ENCODE measurements at regions not wholly inside any gene's neighbourhood (a gene's known extent, or its start where the extent isn't known, plus 50 kb on each side); places are given as distances from the start of the nearest gene placed in this dataset.
"Not testable (repeated sequence)": the region's sequence is repeated elsewhere in the genome, so short reads cannot be mapped to it uniquely, and the experiment has no call there.

DNA sequence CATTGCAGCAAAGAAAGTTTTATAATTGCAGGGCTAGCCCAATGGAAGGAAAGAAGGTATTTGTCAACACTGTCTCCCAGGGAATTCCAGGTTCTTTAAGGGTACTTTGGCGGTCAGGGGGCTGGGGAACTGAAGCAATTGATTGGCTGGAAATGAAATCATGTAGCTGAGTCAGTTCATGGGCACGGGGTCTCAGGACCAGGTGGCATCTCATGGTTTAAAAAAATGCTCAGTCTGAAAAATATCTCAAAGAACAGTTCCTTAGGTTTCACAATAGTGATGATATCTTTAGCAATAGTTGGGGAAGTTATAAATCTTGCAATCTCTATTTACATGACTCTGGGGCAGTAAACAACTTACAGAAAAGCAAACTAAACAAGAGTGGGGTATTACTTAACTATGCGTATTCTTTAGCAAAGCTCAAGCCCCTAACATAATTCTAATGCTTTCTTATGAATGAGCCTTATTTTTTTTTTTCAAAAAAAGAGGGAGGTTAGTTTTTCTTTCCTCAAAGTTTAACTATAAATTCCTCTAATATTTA, 376.9 kb upstream of the NRG3 start:
- DNase-seq, result no peak

DNA sequence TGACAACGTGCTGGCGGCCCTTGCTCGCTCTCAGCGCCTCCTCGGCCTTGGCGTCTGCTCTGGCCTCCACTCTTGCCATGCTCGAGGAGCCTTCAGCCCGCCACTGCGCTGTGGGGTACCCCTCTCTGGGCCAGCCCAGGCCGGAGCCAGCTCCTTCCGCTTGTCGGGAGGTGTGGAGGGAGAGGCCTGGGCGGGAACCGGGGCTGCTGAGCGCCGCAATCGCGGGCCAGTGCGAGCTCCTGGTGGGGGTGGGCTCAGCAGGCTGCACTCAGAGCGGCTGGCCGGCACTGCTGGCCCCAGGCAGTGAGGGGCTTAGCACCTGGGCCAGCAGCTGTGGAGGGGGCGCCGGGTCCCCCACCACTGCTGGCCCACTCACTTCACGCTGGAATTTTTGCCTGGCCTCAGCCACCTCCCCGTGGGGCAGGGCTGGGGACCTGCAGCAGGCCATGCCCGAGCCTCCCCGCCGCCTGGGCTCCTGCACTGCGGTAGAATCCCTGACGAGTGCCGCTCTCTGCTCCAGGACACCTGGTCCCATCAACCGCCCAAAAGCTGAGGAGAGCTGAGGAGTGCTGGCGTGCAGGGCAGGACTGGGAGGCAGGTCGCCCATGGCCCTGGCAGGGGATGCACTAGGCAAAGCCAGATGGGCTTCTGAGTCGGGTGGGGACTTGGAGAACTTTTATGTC, 372.2 kb upstream of the NRG3 start:
- DNase-seq, result no peak

DNA sequence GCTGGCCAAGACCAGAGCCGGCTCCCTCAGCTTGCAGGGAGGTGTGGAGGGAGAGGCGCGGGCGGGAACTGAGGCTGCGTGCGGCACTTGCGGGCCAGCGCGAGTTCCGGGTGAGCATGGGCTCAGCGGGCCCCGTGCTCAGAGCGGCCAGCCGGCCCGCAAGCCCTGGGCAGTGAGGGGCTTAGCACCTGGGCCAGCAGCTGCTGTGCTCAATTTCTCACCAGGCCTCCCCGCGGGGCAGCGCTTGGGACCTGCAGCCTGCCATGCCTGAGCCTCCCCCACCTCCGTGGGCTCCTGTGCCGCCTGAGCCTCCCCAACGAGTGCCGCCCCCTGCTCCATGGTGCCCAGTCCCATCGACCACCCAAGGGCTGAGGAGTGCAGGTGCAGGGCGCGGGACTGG, 369.2 kb upstream of the NRG3 start:
- not testable (repeated sequence) for DNase-seq

DNA sequence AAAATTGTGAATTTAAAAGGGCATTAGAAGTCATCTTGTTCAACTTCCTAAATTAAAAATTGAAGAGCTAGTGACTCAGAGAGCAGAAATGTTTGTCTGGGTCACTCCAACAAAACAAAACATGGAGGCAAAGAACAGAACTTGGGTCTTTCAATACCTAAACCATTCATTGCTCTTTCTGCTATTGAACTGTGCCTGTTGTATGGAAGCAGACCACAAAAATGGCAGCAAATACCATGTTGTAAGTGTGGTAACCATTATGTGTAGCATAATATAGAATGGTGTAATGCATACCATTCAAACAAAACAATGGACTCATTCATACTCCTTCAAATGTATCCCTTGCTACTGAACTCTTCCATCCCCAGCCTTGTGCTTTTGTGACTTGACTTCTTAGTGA, 360.2 kb upstream of the NRG3 start:
- no peak for DNase-seq

DNA sequence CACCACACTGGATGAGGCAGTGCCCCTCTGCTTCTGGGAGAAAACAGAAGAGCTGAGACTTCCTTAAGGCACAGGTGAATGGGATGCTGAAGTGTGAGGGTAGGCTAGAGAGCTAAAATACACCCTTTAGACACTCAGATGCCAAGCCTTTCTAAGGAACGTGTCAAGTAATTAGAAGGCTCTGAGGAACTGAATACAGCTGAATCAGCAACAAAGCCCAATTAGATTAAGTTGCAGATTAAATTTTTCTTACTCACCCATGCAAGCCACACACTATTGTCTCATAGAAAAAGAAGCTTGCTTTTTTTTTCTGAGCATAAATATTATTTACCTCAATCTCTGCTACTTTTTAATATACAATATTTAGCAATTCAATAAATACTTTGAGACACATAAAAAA, 354.3 kb upstream of the NRG3 start:
- DNase-seq, result no peak

DNA sequence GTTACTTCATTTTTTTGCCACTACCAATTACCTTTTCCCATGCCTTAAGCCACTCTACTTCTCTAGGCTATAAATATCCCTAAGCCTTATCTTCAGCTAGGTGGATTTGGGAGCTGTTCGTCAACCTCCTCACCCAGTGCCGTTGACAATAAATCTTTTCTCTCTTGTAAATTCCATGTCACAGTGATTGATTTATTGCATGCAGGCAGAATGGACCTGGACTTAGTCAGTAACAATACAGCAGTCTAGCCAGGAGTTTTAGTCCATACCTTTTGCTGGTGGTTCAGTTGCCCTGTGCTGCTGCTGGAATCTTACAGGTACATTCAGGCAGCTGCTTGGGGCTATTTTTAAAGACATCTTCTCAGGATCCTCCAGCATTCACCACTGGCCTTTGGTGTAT, 350.5 kb upstream of the NRG3 start:
- no peak for DNase-seq

DNA sequence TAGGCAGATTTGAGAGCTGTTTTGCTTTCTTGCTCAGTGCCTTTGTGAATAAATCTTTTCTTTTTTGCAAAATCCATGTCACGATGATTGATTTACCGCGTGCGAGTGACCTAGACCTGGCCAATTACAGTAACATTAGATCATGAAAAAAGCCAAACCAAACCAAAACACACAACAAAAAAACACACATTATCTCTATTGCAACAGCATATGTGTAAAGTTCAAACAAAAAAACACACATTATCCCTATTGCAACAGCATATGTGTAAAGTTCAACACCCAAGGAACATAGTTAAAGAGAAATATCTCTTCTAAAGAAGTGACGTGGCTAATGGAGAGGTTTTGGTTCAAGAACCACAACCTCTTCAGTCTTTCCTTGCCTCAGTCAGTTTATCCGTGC, 342.6 kb upstream of the NRG3 start:
- no peak for DNase-seq

DNA sequence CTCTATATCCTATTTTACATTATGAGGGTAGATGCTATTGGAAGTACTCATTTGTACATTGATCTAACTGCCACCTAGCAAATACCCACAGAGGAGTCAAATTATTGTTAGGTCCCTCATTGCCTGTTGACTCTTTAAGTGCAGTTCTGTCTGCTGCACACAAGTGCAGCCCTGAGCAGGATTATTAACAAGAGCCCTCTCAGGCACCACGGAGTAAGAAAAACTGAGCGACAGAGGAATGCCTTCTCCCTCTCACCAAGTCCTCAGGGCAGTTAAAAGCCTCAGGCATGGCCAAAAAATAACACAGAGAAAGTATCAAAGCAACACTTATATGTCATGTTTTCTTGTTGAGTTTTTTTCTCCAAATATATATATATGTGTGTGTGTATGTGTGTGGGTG, 340.0 kb upstream of the NRG3 start:
- no peak for DNase-seq

DNA sequence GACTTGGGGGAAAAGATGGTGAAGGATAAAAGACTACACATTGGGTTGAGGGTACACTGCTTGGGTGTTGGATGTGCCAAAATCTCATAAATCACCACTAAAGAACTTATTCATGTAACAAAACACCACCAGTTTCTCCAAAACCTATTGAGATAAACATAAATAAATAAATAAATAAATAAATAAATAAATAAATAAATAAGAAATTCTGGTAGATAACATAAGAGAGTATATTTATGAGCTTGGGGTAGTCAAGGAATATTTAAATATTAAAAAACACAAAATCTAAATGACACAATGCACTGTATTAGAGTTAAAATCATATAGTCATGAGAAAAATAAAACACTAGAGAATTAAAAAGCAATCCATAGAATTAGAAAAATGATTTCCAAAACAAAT, 333.5 kb upstream of the NRG3 start:
- DNase-seq, result no peak

DNA sequence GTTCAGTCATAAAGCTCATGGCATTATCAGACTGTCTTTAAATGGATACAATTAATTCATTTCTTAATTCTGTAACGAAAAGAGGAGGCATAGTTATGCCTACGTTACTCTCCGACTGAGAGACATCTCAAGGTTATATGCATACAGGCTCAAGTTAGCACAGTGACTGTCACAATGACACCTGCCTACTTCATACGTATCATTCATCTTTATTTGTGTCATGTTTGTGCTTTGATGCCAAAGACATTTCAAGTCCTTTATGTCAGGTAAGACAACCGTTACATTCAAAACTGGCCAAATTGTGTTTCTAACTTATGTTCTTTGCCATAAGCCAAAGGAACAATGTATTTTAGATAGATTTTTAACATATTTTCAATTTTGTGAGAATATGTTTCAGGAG, 328.8 kb upstream of the NRG3 start:
- DNase-seq, result no peak

DNA sequence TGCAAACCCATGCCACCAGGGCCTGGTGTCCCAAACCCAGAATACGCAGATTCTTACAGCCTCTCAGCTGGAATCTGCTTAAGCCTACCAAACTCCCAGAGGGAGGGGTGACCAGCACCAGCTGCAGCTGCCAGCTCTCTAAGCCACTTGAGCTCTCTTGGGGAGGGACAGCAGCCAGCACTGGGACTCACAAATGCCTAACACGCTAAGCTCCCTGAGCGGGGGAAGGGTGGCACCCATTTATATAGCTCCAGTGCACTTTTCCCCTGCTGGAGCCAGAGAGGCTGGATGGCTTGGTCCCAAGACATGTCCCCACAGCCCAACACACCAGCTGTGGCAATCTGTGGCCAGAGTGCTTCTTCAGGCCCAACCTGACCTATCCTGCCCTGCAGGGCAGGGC, 326.8 kb upstream of the NRG3 start:
- DNase-seq, result no peak

DNA sequence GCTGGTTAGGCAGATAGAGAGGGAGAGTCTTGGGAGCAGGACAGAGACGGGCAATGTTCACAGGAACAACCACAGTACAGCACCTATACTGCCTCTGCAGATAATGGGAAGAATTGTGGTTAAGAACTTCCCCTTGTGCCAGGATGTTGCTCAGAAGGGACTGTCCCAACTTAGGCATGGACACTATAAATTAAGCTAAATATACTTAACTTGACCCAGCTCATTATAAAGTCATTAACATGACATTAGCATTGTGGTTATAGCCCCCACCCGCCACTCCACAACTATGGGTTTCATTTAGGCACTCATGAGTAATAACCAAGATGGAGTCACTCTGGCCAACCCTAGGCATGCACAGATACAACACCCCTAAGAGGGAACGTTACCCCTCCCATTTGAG, 310.9 kb upstream of the NRG3 start:
- no peak for DNase-seq

DNA sequence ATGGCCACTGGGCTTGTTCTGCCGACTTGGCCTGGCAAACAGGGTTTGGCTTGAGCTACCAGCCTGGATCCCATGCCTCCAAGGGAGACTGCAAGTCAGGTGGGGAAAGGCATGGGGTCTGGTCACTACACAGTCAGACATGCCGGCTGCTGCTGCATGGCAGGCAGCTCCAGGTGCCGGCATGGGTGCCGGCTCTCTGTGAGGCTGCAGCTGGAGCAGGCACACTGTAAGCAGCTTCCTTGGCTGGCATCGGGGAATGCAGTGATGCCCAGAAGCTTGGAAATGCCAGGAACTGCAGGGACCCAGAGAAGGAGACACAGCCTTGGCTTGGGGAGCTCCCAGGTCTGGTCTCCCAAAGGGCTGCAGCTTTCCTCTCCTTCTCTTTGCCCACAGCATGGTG, 305.5 kb upstream of the NRG3 start:
- DNase-seq, result no peak

DNA sequence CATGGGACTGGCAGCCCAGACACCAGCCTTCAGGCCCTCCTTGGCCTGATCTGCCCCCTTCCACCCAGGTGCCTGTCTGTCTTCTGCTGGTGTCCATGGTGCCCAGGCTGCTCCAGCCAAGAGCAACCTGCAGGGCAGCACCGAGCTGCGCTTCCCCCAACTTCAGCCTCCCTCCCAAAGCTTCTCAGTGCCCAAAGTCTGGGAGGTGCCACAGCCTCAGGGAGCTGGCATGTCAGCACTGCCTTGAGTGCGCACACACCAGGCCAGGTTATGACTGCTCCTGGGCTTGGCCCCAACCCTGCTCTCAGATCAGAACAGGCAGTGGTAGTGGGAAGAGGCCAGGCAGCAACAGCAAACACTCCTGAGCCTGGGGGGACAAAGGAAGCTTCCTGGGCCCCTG, 304.6 kb upstream of the NRG3 start:
- no peak for DNase-seq

DNA sequence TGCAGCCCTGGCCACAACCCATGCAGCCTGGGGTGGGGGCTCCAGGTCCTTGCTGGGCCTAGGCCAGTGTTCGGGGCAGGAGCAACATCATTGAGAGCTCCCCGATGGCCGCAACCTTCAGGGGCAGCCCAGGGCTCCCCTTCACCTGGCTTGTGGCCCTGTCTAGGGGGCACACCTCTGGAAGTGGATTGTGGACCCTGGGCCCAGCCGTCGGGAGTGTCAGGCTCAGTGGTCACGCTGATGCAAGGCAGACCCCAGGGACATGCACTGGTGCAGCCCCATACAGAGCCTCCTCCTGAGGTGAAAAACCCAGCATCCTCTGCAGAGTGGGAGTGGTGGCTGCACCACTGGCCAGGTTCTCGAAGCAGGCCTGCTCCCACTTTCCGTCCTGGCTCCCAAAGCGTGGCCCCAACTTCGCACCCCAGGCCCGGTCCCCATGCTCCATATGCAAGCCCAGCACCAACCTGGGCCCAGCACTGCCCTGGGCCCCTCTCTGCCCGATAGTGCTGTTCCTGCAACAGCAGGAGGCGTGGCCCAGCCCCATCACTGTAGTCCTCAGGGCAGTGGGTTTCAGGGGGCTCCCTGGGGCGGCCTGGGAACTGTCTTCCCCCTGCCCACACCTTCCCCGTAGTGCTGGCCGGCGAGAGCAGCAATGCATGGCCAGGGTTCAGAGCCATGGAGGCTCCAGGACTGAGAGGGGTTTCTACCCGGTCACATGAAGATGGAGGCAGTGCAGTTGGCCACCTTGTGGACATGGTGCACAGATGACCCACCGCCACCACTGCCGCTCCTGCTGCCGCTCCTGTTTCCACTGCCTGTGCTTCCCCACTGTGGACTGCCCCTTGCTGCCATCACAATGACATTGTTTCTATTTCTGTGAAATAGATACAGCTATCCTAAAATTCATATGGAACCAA, 303.9 kb upstream of the NRG3 start:
- no peak for DNase-seq

DNA sequence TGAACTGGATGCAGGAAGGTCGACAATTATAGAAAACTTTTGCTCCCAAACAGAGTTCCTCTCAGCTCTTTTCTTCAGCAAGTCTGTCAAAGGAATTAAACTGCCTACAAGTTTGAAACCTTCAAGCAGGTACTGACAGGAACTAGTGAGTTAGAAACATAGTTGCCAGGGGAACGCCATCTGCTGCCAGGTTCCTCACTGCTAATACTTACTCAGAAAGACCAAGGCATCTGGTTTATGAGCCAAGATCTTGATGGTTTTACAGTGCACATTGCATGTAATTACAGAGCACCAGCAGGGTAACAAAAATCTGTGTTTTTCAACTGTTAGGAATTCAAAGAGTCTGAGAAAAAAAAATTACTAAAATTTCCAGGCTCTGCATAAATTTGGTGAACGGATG, 300.0 kb upstream of the NRG3 start:
- DNase-seq, result no peak

DNA sequence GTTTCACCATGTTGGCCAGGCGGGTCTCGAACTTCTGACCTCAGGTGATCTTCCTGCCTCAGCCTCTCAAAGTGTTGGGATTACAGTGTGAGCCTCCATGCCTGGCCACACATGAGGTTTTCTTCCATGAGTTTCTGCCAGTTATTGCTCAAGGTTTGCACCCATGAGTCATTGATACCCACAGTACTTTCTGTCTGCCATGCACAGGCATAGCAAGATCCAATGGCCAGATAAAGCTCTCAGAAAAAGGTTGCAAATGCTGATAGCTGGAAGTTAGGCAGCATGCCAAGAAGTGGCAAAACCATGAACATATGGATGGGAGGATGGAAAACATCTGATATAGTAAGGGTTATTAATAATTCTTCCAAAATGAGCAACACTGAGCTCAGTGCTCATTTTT, 298.7 kb upstream of the NRG3 start:
- no peak for DNase-seq

DNA sequence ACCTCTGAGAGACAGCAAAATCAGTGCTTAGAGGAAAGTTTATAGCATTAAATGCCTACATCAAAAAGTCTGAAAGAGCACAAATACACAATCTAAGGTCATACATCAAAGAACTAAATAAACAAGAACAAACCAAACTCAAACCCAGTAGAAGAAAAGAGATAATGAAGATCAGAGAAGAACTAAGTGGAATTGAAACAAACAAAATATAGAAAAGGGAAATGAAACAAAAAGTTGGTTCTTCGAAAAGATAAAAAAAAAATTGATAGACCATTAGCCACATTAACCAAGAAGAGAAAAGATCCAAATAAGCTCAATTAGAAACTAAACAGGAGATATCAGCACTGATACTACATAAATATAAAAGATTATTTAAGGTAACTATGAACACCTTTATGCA, 280.0 kb upstream of the NRG3 start:
- no peak for DNase-seq

DNA sequence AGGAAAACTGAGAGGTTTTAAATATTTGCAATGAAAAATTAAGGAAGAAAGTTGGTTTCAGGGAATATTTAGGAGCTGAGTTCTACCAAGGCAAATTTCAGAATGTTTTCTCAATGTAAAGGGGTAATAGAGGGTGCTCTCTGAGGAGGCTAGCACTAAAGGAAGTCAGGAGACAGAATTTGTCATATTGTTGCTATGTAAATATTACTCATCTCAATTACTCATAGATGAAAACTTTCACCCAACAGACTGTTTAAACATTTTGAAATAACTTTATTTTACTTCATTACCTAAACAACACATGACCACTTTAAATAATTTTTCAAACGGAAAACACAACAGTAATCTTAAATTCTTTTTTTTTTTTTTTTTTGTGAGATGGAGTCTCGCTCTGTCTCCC, 274.8 kb upstream of the NRG3 start:
- DNase-seq, result no peak

DNA sequence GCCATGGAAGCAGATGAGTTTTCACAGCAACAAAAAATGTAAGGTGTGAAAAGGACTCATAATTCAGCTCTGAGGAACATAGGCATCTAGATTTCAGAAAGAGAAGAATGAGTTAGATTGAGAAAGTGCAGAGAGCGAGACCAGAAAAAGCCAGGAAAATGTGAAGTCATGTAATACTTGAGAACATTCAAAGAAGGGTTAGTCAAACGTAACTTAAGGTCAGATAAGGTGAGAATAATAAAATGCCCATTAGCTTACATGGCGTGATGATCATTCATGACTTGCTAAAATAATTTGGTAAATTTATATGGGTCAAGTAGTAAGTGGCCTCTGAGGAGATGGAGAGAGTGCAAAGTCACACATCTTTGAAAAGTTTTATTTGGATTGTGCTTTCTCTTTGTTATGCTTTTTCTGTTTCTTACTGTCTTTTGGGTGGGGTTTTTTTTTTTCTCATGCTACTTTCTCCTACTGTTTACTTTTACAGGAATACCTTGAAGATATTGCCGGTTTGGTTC, 271.8 kb upstream of the NRG3 start:
- DNase-seq, result no peak

DNA sequence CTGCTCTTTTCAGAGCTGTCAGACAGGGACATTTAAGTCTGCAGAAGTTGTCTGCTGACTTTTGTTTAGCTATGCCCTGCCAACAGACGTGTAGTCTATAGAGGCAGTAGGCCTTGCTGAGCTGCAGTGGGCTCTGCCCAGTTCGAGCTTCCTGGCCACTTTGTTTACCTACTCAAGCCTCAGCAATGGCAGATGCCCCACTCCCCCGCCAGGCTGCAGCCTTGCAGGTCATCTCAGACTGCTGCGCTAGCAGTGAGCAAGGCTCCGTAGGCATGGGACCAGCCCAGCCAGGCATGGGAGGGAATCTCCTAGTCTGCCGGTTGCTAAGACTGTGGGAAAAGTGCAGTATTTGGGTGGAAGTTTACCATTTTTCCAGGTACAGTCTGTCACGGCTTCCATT, 230.5 kb upstream of the NRG3 start:
- not testable (repeated sequence) for DNase-seq

DNA sequence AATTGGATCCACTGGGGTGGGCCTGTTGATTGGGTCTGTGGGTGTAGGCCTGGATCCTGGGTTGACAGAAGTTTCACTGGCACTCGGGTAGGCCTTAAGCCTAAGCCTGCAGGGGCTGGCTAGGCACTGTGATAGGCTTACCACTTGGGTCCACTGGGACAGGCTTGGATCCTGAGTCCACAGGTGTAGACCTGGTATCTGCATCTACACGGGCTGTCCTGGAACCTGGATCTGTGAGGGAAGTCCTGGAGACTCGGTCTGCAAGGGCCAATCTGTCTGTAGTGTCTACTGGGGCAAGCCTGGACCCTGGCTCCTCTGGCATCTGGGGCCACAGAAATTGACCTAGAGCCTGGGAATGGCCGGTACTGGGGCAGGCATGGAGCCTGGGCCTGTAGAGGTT, 219.0 kb upstream of the NRG3 start:
- no peak for DNase-seq

DNA sequence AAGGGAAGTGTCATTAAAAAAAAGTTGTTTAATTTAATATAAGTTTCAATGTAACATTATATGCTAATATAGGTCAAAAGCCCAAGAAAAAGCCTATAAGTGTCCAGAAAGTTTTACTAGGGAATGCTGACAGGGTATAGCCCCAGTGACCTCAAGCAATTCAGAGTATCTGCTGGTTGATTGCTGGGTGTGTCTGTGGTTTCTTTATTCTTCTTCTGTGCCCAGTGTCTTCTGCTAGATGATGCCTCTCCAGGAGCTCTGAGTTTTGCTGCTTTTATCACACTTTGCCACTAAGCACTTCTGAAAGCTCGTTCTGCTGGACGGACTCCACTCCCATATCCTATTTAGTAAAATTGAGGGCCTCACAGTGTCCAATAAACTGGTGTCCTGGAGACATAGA, 212.2 kb upstream of the NRG3 start:
- no peak for DNase-seq

DNA sequence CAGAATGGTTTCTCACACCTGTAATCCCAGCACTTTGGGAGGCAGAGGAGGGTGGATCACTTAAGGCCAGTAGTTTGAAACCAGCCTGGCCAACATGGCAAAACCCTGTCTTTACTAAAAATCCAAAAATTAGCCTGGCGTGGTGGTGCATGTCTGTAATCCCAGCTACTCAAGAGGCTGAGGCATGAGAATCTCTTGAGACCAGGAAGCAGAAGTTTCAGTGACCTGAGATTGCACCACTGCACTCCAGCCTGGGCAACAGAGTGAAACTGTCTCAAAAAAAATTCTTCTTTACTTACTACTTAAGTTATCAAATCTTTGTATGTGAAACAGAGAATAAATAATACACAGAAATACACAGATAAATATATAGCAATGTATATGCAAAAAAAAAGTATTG, 210.2 kb upstream of the NRG3 start:
- DNase-seq, result not testable (repeated sequence)

Data from activated CD4-positive, alpha-beta T cell treated with anti-CD3 and anti-CD28 coated beads, Interleukin-2, amount 50 U/mL, for 1 hour (primary cell).